ENCODE measurements at regions not wholly inside any gene's neighbourhood (a gene's known extent, or its start where the extent isn't known, plus 50 kb on each side); places are given as distances from the start of the nearest gene placed in this dataset.

DNA sequence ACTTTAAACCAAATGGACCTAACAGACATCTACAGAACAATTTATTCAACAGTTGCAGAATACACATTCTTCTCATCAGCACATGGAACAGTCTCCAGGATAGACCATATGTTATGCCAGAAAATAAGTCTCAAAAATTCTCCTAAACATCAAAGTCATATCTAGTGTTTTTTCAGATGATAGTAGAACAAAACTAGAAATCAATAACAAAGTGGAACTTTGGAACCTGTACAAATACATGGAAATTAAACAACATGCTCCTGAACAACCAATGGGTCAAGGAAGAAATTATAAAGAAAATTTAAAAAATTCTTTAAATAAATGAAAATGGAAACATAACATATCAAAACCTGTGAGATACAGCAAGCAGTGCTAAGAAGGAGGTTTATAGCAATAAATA is 194.1 kb upstream of the SIX2 start:
- Histone ChIP-seq H3K36me3 (no peaks in the 10 kb centered on the region), H3K4me1 (no peaks in the 10 kb centered on the region), H3K9me3 (no peaks in the 10 kb centered on the region), H3K4me3 (no peak overlapping the region), H3K27ac (no peak overlapping the region), H3K27me3 (no peaks in the 10 kb centered on the region)
- intact Hi-C loops (cut with DNase I), result no loop called here
- no peak for DNase-seq
- TF ChIP-seq, protein P1, sequence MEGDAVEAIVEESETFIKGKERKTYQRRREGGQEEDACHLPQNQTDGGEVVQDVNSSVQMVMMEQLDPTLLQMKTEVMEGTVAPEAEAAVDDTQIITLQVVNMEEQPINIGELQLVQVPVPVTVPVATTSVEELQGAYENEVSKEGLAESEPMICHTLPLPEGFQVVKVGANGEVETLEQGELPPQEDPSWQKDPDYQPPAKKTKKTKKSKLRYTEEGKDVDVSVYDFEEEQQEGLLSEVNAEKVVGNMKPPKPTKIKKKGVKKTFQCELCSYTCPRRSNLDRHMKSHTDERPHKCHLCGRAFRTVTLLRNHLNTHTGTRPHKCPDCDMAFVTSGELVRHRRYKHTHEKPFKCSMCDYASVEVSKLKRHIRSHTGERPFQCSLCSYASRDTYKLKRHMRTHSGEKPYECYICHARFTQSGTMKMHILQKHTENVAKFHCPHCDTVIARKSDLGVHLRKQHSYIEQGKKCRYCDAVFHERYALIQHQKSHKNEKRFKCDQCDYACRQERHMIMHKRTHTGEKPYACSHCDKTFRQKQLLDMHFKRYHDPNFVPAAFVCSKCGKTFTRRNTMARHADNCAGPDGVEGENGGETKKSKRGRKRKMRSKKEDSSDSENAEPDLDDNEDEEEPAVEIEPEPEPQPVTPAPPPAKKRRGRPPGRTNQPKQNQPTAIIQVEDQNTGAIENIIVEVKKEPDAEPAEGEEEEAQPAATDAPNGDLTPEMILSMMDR (IDR thresholded peaks at IDR 0.05), result no peak
- ATAC-seq, result no peak

DNA sequence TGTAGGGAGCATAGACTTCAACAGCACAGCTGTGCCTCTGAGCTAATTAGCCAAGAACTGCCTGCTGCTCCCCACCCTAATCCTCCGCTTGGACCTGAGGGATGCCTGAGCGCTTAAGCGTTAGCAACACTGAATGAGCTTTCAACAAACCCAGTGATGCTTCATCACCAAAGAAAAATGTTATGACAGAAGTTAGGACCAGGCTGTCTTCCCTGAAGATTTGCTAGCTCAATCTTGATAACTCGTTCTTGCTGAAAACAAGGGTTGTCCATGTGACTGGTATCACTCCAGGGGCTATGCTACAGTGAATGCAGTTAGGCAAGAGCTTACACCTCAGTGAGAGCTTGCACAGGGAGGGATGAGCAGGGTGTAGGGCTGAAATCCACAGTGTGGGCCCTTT is 190.7 kb upstream of the SIX2 start:
- no peak overlapping the region for H3K4me3 ChIP-seq
- DNase-seq, result no peak
- H3K27ac ChIP-seq, result no peak overlapping the region
- TF ChIP-seq, protein P1 (IDR thresholded peaks at IDR 0.05), result no peak
- intact Hi-C loops (cut with DNase I), result no loop called here
- H3K36me3 ChIP-seq, result no peaks in the 10 kb centered on the region
- no peaks in the 10 kb centered on the region for H3K9me3 ChIP-seq
- H3K27me3 ChIP-seq, result no peaks in the 10 kb centered on the region
- no peak for ATAC-seq
- no peaks in the 10 kb centered on the region for H3K4me1 ChIP-seq

DNA sequence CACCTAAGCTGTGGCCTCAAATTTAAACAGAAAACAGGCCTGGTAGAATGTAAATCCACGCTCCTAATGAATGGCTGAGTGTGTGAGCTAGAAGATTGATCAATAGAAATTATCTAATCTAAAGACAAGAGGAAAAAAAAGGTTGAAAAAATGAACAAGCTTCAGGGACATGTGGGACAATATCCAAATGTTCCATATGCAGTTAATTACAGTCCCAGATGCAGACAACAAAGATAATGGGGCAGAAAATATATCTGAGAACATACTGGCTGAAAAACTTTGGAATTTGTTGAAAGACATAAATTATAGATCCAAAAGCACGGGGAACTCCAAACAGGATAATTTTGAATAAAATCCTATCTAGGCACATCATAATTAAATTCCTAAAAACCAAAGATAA is 186.7 kb upstream of the SIX2 start:
- H3K36me3 ChIP-seq, result no peaks in the 10 kb centered on the region
- H3K27me3 ChIP-seq, result no peaks in the 10 kb centered on the region
- H3K27ac ChIP-seq, result no peak overlapping the region
- intact Hi-C loops (cut with DNase I), result no loop called here
- ATAC-seq (no peak), DNase-seq (no peak)
- H3K4me1 ChIP-seq, result no peaks in the 10 kb centered on the region
- H3K4me3 ChIP-seq, result no peak overlapping the region
- TF ChIP-seq, protein P1 (IDR thresholded peaks at IDR 0.05), result no peak
- no peaks in the 10 kb centered on the region for H3K9me3 ChIP-seq

DNA sequence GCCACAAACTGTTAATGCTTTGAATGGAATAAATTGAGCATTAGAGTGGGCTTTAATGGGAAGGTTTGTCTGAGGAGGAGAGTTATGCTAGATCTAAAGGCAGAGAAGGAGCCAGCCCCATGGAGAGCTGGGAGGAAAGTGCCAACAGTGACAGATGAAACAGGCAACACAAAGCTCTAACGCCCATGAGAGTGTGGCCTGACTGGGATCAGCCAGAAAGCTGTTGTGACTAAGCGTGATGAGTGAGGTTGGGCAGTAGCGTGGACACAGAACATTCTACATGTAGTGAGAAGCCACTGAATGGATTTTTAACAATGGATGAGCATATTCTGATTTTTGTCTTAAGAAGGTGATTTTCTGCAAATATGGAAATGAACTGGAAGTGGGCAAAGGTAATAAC is 185.3 kb upstream of the SIX2 start:
- Histone ChIP-seq H3K9me3 (no peaks in the 10 kb centered on the region), H3K27me3 (peaks cover under 1% of the 10 kb centered on the region), H3K36me3 (no peaks in the 10 kb centered on the region), H3K4me1 (no peaks in the 10 kb centered on the region), H3K4me3 (no peak overlapping the region), H3K27ac (no peak overlapping the region)
- intact Hi-C loops (cut with DNase I), result no loop called here
- ATAC-seq, result no peak
- TF ChIP-seq, protein P1 (IDR thresholded peaks at IDR 0.05), result no peak
- DNase-seq, result no peak

DNA sequence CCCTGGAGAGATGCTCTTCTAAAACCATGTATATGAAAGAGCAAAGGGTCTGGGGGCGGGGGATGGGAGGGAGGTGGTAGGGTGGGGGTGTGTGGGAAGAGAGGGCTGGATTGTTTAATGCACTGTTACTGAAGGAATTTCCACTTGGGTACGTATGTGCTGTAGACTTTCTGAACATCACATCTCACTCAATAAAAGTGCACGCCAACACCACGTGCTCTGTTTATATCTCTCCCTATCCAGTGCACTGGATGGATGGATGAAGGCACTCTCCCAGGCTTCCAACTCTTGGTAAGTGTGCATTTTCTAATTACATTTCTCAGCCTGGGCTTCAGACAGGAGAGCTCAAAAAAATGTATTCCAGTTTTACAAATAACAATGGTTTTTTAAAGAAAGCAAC is 184.3 kb upstream of the SIX2 start:
- ATAC-seq, result no peak
- TF ChIP-seq, protein P1 (IDR thresholded peaks at IDR 0.05), result no peak

DNA sequence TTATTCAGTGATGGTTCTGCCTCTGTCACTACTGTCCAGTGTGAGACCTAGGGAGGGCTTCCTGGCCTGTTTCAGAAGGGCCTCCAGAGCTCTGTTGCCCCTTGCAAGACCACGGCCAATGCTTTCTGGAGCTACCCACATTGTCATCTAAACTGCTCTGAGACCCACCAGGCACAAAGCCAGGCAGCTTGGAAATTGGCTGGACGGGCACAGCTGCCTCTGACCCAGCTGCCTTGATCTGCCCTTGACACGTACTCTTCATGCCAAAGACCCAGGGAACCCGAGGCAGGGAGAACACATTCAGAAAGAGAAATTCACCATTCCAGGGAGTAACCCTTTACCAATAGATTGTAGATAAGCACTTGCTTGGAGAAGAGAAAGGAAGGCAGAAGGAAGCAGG is 183.7 kb upstream of the SIX2 start:
- no peak for ATAC-seq
- H3K9me3 ChIP-seq, result no peaks in the 10 kb centered on the region
- intact Hi-C loops (cut with DNase I), result no loop called here
- peaks cover 6% of the 10 kb centered on the region for H3K27me3 ChIP-seq
- DNase-seq, result no peak
- H3K27ac ChIP-seq, result no peak overlapping the region
- TF ChIP-seq, protein P1 (IDR thresholded peaks at IDR 0.05), result no peak
- no peaks in the 10 kb centered on the region for H3K36me3 ChIP-seq
- no peak overlapping the region for H3K4me3 ChIP-seq
- no peaks in the 10 kb centered on the region for H3K4me1 ChIP-seq

More for the DNA sequence above, 184.3 kb upstream of the SIX2 start:
- H3K36me3 ChIP-seq, result no peaks in the 10 kb centered on the region
- H3K9me3 ChIP-seq, result no peaks in the 10 kb centered on the region
- intact Hi-C loops (cut with DNase I), result no loop called here
- H3K4me1 ChIP-seq, result no peaks in the 10 kb centered on the region
- H3K4me3 ChIP-seq, result no peak overlapping the region
- no peak overlapping the region for H3K27ac ChIP-seq
- H3K27me3 ChIP-seq, result peaks cover 6% of the 10 kb centered on the region
- DNase-seq, result no peak

Data from upper lobe of right lung (tissue), 1 donor.